SK-N-MC (cell line): ENCODE measurements at regions not wholly inside any gene's neighbourhood (a gene's known extent, or its start where the extent isn't known, plus 50 kb on each side); places are given as distances from the start of the nearest gene placed in this dataset.

Experiments used
- DNase-seq: peaks from one replicate; pipeline ENCODE4 v3.0.0-alpha.2; 2011; ENCODE audit warnings: low read depth, low spot score
- H3K27ac ChIP-seq: fragments of 200-600 bp; sonication (generic); 2 replicates; pipeline ENCODE4 v1.5.1; 2016; ENCODE audit warnings: mixed run types
- H3K36me3 ChIP-seq: fragments of 200-600 bp; sonication (generic); 2 replicates; pipeline ENCODE4 v1.6.1; 2017; ENCODE audit warnings: antibody characterized with exemption, low read length, mixed read lengths; ENCODE audit not compliant: insufficient read depth
- H3K4me3 ChIP-seq: fragments of 200-600 bp; sonication (generic); 2 replicates; pipeline ENCODE4 v1.5.1; 2016
- H3K9ac ChIP-seq: fragments of 200-600 bp; sonication (generic); 2 replicates; pipeline ENCODE4 v1.8.0; 2017; ENCODE audit warnings: mixed run types, mixed read lengths; ENCODE audit not compliant: insufficient read length
- H3K9me3 ChIP-seq: fragments of 200-600 bp; sonication (generic); 2 replicates; pipeline ENCODE4 v1.6.1; 2017; ENCODE audit warnings: low read depth, mild to moderate bottlenecking, antibody characterized with exemption, low read length, moderate library complexity, mixed read lengths
- EZH2 ChIP-seq: fragments of 200-600 bp; sonication (generic); IDR thresholded peaks from one replicate; pipeline ENCODE4 v1.6.1; 2017; ENCODE audit warnings: antibody characterized with exemption
- FOXP2 ChIP-seq: optimal IDR thresholded peaks from 2 replicates; pipeline ENCODE3; 2011; ENCODE audit warnings: mild to moderate bottlenecking, moderate library complexity; ENCODE audit not compliant: insufficient read depth; ENCODE audit errors: extremely low read length, control extremely low read depth
- POLR2AphosphoS5 ChIP-seq: IDR thresholded peaks from 2 replicates; pipeline ENCODE4 v1.6.1; 2012; ENCODE audit warnings: mild to moderate bottlenecking, low read depth, low read length, borderline replicate concordance

DNA sequence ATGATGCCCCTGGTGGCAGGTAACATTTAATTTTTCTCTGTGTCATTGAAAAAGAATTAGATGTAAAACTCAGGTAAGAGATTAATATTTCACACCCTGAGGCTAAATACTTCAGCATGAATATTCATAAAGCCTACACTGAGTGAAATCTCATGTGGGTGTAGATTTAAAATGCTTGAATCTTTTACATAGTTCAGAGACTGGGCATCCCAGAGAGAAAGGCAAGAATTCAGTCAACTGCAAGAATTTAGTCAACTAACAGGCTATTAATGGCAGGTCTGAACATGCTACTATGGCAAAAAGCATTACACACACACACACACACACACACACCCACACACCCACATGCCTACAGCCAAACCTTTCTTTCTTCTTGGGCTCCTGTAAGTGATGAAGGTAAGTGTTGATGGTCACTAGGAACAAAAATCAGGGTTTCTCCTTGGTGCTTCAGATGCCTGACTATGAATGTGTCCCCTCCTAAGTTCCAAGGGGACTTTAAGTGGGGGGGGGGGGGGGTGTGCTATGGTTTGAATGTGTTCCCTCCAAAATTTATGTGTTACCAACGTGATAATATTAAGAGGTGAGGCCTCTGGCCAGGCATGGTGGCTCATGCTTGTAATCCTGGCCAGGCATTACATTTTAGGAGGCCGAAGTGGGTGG lies 63.7 kb upstream of the PSMD7 start:
- no peak for DNase-seq
- Histone ChIP-seq H3K27ac (no peak overlapping the region), H3K4me3 (no peak overlapping the region), H3K9ac (no peak overlapping the region), H3K36me3 (no peaks in the 10 kb centered on the region), H3K9me3 (no peaks in the 10 kb centered on the region)
- TF ChIP-seq POLR2AphosphoS5 (no peak), EZH2 (no peak), FOXP2 (no peak)

DNA sequence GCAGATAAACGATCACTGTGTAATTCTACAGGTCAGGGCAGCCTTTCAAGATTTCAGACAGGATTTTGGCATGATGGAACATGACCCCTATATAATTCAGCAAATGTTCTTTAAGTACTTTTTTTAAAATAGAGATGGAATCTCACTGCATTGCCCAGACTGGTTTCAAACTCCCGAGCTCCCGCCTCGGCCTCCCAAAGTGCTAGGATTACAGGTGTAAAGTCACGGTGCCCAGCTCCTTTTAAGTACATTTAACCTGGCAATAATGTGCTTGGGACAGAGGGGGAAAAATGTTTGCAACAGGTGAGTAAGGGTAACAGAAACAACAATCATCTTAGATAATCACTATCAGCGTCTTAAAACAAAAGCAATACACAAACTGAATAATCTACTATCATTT lies 66.5 kb upstream of the PSMD7 start:
- Histone ChIP-seq H3K36me3 (no peaks in the 10 kb centered on the region), H3K9ac (no peak overlapping the region), H3K27ac (no peak overlapping the region), H3K4me3 (no peak overlapping the region), H3K9me3 (no peaks in the 10 kb centered on the region)
- DNase-seq, result no peak
- TF ChIP-seq POLR2AphosphoS5 (no peak), FOXP2 (no peak), EZH2 (no peak)

DNA sequence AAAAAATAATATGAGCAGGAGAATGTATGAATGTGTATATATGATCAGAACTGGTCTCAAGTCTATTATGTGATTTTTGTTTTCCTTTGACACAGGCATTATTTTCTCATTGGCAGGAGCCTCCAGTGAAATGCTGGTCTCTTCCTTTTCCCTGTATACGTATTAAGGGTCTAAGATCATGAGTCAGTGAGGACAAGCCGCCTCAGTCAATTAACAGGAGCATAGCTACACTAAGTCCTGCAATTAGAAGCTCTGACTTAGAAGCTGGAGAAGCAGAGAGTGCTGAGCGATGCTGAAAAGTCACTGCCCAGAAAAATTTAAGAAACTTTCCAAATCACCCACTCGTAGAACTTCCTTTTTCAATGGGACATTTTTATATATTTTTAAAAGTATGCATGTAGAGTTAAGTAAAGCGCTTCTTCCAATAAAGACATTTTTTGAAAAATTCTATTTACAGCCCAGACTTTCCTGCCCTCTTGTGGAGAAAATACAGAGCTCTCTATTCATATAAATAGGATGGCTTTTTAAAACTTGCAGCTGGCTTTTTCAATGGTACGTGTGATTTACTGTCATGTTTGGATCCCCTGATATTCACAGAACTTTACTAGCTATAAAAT lies 70.2 kb upstream of the PSMD7 start:
- DNase-seq, result peak; percentile 10

DNA sequence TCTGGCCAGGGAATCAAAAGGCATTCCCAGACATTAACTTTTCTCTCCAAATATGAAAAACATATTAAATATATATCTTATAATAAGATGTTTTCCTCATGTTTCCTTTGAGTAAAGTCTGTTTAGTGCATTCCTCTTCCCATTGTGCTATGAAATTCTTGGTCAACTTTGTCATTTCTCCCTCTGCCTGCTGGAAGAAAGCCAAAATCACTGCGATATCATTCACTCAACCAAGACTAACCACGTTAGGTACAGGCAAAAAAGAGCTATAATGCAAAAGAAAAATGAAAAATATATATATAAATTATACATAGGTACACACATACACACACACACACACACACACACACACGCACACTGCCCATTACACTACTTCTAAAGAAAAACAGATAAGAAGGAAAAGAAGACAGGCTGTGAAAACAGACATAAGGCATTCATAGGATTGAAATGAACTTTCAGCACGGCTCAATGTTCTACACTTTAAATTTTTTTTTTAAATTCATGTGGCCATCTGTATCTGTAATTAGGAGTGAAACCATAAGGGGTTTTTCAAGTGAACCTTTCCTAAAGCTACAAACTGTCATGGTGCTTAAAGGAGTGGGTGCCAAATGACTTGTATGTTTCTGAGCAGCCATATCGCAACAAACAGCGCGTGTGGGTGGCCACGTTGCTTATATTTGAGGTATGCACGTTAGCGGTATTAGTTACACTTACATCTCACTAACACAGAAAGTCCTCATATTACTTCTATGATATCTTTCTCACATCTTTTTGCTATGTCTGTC lies 71.6 kb upstream of the PSMD7 start:
- Histone ChIP-seq H3K9ac (no peak overlapping the region), H3K27ac (no peak overlapping the region), H3K4me3 (no peak overlapping the region), H3K9me3 (no peaks in the 10 kb centered on the region), H3K36me3 (no peaks in the 10 kb centered on the region)
- no peak for DNase-seq
- TF ChIP-seq FOXP2 (no peak), POLR2AphosphoS5 (no peak), EZH2 (no peak)

More for the DNA sequence above, 70.2 kb upstream of the PSMD7 start:
- H3K9me3 ChIP-seq, result no peaks in the 10 kb centered on the region
- no peak overlapping the region for H3K9ac ChIP-seq
- no peaks in the 10 kb centered on the region for H3K36me3 ChIP-seq
- H3K4me3 ChIP-seq, result no peak overlapping the region
- TF ChIP-seq EZH2 (no peak), FOXP2 (no peak), POLR2AphosphoS5 (no peak)
- H3K27ac ChIP-seq, result no peak overlapping the region

DNA sequence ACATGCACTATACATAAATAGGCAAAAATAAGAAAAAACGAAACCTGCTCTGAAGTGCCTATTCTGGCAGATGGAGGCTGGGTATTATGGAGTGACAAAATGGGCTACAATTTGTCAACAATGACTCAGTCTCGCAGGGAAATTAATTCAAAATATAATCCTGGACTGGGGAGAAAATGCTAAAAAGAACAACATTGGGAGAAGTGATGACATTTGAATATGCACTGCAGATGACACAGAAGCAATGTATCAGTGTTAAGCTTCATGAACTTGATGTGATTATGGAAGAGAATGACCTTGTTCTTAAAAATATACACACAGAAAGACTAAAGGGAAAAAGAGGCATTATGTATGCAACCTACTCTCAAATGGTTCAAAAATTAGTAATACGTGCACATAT lies 74.8 kb upstream of the PSMD7 start:
- no peak overlapping the region for H3K9ac ChIP-seq
- H3K4me3 ChIP-seq, result no peak overlapping the region
- H3K9me3 ChIP-seq, result no peaks in the 10 kb centered on the region
- no peak for DNase-seq
- TF ChIP-seq EZH2 (no peak), FOXP2 (no peak), POLR2AphosphoS5 (no peak)
- no peak overlapping the region for H3K27ac ChIP-seq
- no peaks in the 10 kb centered on the region for H3K36me3 ChIP-seq

DNA sequence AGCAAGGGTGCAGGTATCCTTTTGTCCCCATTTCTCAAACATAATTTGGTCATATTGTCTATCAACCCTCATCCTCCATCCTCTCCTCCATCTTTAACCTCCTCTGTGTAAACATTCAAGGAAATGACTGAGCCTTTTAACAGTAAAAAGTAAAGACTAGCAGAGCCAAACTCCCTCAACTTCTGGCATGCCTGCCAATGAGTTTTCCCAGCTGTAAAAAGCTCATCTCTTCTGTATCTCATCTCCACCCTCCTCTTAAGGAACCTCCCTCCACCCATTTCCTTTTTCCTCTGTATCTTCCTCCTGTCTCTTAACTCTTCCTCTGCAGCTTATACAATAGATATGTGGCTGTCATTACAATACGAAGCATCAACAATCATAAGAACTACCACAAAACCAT lies 76.9 kb upstream of the PSMD7 start:
- no peak overlapping the region for H3K9ac ChIP-seq
- TF ChIP-seq EZH2, result no peak
- DNase-seq, result no peak
- H3K4me3 ChIP-seq, result no peak overlapping the region
- H3K36me3 ChIP-seq, result no peaks in the 10 kb centered on the region
- no peak overlapping the region for H3K27ac ChIP-seq
- no peaks in the 10 kb centered on the region for H3K9me3 ChIP-seq

DNA sequence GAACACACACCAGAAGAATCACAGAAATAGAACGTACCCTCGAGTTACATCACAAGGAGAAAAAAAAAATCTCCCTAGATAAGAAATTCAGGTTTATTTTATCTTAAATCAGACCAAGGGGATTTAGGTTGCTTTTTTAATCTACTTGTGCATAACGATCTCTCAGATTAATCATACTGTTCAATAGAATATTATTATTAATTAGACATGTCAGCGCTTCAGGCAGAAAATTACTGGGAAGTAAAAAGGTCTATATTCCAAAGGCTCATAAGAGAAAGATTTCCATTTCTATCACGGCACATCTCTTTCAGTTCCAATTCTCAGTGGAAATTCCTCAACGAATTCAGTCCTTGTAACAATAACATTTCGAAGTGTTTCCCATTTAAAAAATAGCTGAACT lies 77.7 kb upstream of the PSMD7 start:
- Histone ChIP-seq H3K9ac (no peak overlapping the region), H3K4me3 (no peak overlapping the region), H3K36me3 (no peaks in the 10 kb centered on the region), H3K27ac (no peak overlapping the region), H3K9me3 (no peaks in the 10 kb centered on the region)
- no peak for TF ChIP-seq EZH2
- no peak for TF ChIP-seq FOXP2
- TF ChIP-seq POLR2AphosphoS5, result no peak
- no peak for DNase-seq

DNA sequence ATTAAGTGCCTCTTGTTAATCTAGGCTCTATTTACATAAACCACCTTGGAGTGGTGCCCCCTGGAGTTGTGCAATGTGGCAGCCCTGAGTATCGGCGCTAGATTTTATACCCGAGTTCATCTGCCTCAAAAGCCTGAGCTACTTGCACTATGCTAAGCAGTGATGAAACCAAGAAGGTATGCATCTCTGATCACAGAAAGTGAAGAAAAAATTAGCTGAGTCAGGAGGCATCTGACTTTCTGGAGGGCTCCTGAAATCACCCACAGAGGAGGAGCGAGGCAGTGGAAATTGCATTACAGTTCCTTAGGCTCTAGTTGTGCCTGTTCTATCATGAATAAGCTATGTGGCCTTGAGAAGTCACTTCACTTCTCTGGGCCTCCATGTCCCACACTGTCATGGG lies 80.3 kb upstream of the PSMD7 start:
- Histone ChIP-seq H3K9ac (no peak overlapping the region), H3K9me3 (no peaks in the 10 kb centered on the region), H3K36me3 (no peaks in the 10 kb centered on the region), H3K27ac (no peak overlapping the region), H3K4me3 (no peak overlapping the region)
- DNase-seq, result peak; percentile 5
- TF ChIP-seq FOXP2 (no peak), POLR2AphosphoS5 (no peak), EZH2 (no peak)
